ENCODE measurements at regions not wholly inside any gene's neighbourhood (a gene's known extent, or its start where the extent isn't known, plus 50 kb on each side); places are given as distances from the start of the nearest gene placed in this dataset.

DNA sequence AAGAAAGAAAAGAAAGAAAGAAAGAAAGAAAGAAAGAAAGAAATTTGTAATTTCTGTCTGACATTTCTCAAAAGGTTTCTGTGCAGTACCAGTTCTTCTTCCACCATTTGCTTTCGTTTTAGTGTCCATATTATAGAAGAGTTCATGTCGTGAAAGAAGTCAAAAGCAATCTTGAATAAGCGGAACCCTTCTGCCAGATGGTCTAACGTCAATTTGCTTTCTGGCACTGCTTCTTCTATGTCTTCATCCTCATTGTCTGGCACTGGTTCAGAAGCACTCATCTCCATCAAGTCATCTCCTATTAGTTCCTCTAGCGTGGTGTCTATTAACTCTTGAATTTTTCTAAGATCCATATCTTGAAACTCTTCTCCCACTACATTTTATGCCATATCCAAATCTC, 170.0 kb upstream of the KCTD3 start:
- Histone ChIP-seq H3K4me2 (ENCODE audit: insufficient read depth, low read length) (no peak overlapping the region), H3K4me3 (no peak overlapping the region), H2AFZ (ENCODE audit: low read depth, low read length) (no peak overlapping the region), H3K36me3 (ENCODE audit: control insufficient read depth, insufficient read depth, low read length) (no peaks in the 10 kb centered on the region), H3K27ac (ENCODE audit: extremely low read depth, low read depth, low read length) (no peak overlapping the region), H3K27me3 (ENCODE audit: control insufficient read depth in 2 of 2, insufficient read depth in 2 of 2, low read length in 2 of 2) (no peaks in the 10 kb centered on the region), H3K9ac (ENCODE audit: insufficient read depth in 1 of 2, low read depth in 2 of 2, low read length in 2 of 2) (no peak overlapping the region), H3K4me1 (replicated peaks in 1 of 2; ENCODE audit: control insufficient read depth in 2 of 2, insufficient read depth in 2 of 2, low read length in 2 of 2) (peaks cover 0 to 3% of the 10 kb centered on the region in 2 experiments; a peak in 1 of 5 replicates), H3K79me2 (ENCODE audit: control insufficient read depth, insufficient read depth, low read length) (no peaks in the 10 kb centered on the region), H4K20me1 (replicated peaks; ENCODE audit: control insufficient read depth, insufficient read depth, low read length) (no peaks in the 10 kb centered on the region), H3K9me3 (replicated peaks; ENCODE audit: control insufficient read depth, insufficient read depth, low read depth, low read length) (no peaks in the 10 kb centered on the region), H3K9me1 (ENCODE audit: control insufficient read depth, insufficient read depth, low read length) (no peaks in the 10 kb centered on the region)
- BruUV-seq (replicated peaks), result no TSS peak
- in situ Hi-C loops (cut with MboI) (no loop called here), intact Hi-C loops (cut with micrococcal nuclease) (no loop called here)
- FAIRE-seq, result no peak
- 2% methylated on average over 5 of the region's 5 CpGs for WGBS (ENCODE audit: insufficient coverage, low coverage, missing lambda C conversion rate)
- ATAC-seq, result no peak
- POLR2A ChIA-PET, result interaction anchor here (0.6 kb wide), 1 partner anchor 11 kb away, joined by 3 read pairs; no protein-coding TSS in a partner anchor
- DNase-seq (ENCODE audit: extremely low read depth in 1 of 4, low spot score in 3 of 4), result no peak
- CTCF ChIA-PET (ENCODE audit: low intra/inter-chr PET ratio), result no interaction called here
- TF ChIP-seq, protein P1, sequence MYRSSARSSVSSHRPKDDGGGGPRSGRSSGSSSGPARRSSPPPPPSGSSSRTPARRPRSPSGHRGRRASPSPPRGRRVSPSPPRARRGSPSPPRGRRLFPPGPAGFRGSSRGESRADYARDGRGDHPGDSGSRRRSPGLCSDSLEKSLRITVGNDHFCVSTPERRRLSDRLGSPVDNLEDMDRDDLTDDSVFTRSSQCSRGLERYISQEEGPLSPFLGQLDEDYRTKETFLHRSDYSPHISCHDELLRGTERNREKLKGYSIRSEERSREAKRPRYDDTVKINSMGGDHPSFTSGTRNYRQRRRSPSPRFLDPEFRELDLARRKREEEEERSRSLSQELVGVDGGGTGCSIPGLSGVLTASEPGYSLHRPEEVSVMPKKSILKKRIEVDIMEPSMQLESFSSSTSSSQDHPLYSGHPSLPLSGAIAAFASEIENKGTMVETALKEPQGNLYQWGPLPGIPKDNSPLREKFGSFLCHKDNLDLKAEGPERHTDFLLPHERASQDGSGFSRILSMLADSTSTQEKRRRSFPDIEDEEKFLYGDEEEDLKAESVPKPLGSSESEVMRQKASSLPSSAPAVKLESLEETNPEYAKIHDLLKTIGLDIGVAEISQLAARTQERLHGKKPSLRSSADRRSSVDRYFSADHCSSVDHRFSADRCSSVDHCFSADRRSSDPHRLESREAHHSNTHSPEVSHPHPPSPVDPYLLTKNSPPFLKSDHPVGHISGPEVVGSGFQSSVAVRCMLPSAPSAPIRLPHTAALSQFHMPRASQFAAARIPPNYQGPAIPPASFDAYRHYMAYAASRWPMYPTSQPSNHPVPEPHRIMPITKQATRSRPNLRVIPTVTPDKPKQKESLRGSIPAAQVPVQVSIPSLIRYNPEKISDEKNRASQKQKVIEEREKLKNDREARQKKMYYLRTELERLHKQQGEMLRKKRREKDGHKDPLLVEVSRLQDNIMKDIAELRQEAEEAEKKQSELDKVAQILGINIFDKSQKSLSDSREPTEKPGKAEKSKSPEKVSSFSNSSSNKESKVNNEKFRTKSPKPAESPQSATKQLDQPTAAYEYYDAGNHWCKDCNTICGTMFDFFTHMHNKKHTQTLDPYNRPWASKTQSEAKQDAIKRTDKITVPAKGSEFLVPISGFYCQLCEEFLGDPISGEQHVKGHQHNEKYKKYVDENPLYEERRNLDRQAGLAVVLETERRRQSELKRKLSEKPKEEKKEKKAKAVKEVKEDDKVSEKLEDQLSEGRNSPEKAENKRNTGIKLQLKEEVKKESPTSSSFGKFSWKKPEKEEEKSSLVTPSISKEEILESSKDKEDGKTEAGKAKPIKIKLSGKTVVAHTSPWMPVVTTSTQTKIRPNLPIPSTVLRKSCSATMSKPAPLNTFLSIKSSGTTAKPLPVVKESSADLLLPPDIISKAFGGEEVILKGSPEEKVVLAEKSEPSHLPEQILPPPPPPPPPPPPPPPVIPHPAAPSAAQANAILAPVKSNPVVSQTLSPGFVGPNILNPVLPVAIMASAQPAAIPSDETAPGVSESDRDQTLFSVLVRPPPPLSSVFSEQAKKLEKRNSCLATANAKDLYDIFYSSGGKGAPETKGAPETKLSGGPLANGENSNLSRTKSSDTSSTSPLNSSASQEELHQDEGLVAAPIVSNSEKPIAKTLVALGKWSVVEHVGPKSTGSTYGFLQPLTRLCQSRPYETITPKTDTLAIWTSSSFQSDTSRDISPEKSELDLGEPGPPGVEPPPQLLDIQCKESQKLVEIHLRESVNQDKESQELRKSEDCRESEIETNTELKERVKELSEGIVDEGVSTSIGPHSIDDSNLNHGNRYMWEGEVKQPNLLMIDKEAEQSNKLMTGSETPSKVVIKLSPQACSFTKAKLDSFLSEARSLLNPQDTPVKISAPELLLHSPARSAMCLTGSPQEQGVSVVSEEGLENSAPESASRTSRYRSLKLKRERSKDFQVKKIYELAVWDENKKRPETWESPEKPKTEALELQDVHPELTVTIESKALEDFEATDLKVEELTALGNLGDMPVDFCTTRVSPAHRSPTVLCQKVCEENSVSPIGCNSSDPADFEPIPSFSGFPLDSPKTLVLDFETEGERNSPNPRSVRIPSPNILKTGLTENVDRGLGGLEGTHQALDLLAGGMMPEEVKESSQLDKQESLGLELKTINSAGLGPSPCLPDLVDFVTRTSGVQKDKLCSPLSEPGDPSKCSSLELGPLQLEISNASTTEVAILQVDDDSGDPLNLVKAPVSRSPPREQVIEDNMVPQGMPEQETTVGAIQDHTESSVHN (IDR thresholded peaks at IDR 0.05; ENCODE audit: borderline replicate concordance in 1 of 2, low read depth in 1 of 2), result no peak
- TF ChIP-seq POLR2G (IDR thresholded peaks at IDR 0.05; ENCODE audit: low read depth, low read length) (no peak), USF2 (CRISPR knock-in tag; IDR thresholded peaks at IDR 0.05) (no peak)
- TF ChIP-seq, protein P2, sequence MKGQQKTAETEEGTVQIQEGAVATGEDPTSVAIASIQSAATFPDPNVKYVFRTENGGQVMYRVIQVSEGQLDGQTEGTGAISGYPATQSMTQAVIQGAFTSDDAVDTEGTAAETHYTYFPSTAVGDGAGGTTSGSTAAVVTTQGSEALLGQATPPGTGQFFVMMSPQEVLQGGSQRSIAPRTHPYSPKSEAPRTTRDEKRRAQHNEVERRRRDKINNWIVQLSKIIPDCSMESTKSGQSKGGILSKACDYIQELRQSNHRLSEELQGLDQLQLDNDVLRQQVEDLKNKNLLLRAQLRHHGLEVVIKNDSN (CRISPR knock-in tag; IDR thresholded peaks at IDR 0.05), result no peak
- TF ChIP-seq, protein P3, sequence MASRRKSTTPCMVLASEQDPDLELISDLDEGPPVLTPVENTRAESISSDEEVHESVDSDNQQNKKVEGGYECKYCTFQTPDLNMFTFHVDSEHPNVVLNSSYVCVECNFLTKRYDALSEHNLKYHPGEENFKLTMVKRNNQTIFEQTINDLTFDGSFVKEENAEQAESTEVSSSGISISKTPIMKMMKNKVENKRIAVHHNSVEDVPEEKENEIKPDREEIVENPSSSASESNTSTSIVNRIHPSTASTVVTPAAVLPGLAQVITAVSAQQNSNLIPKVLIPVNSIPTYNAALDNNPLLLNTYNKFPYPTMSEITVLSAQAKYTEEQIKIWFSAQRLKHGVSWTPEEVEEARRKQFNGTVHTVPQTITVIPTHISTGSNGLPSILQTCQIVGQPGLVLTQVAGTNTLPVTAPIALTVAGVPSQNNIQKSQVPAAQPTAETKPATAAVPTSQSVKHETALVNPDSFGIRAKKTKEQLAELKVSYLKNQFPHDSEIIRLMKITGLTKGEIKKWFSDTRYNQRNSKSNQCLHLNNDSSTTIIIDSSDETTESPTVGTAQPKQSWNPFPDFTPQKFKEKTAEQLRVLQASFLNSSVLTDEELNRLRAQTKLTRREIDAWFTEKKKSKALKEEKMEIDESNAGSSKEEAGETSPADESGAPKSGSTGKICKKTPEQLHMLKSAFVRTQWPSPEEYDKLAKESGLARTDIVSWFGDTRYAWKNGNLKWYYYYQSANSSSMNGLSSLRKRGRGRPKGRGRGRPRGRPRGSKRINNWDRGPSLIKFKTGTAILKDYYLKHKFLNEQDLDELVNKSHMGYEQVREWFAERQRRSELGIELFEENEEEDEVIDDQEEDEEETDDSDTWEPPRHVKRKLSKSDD (conservative IDR thresholded peaks at IDR 0.05; ENCODE audit: low read length), result no peak
- TF ChIP-seq, protein P4, sequence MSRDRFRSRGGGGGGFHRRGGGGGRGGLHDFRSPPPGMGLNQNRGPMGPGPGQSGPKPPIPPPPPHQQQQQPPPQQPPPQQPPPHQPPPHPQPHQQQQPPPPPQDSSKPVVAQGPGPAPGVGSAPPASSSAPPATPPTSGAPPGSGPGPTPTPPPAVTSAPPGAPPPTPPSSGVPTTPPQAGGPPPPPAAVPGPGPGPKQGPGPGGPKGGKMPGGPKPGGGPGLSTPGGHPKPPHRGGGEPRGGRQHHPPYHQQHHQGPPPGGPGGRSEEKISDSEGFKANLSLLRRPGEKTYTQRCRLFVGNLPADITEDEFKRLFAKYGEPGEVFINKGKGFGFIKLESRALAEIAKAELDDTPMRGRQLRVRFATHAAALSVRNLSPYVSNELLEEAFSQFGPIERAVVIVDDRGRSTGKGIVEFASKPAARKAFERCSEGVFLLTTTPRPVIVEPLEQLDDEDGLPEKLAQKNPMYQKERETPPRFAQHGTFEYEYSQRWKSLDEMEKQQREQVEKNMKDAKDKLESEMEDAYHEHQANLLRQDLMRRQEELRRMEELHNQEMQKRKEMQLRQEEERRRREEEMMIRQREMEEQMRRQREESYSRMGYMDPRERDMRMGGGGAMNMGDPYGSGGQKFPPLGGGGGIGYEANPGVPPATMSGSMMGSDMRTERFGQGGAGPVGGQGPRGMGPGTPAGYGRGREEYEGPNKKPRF (IDR thresholded peaks at IDR 0.05; ENCODE audit: low read depth, low read length), result no peak
